GM19468 (cell line): ENCODE measurements at regions not wholly inside any gene's neighbourhood (a gene's known extent, or its start where the extent isn't known, plus 50 kb on each side); places are given as distances from the start of the nearest gene placed in this dataset.

ENCODE experiments used
- ATAC-seq: cut with Tn5 transposase; IDR thresholded peaks from one replicate; pipeline ENCODE4 v1.9.1; 2021; ENCODE audit warnings: mild to moderate bottlenecking, moderate library complexity, moderate number of reproducible peaks; ENCODE audit not compliant: unreplicated experiment; ENCODE audit errors: extremely low read depth

DNA sequence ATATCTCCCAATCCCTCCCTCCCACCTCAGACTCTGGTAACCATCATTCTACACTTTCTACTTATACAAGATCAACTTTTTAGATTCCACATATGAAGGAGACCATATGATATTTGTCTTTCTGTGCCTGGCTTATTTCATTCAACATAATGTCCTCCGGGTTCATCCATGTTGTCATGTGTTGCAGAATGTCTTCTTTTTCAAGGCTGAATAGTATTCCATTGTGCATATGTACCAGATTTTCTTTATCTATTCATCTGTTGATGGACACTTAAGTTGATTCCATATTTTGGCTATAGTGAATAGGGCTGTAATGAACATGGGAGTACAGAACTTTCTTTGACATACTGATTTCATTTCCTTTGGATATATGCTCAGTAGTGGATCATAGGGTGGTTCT is 78.9 kb upstream of the MAP1B start:
- ATAC-seq: no peak

DNA sequence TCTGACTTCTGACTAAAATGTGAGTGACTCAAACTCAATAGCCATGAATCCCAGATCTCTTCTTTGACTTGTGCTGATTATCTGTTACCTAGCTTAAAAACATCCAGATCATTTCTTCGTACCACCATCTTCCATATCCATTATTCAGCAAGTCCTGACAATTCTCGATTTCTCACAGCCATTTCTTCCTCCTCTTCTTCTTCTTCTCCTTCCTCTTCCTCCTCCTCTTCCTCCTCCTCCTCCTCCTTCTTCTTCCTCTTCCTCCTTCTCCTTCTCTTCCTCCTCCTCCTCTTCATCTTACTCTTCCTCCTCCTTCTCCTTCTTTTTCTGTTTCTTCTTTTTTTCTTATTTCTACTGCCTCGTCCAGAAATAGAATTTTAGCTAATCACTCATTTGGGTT is 77.0 kb upstream of the MAP1B start:
- no peak for ATAC-seq

DNA sequence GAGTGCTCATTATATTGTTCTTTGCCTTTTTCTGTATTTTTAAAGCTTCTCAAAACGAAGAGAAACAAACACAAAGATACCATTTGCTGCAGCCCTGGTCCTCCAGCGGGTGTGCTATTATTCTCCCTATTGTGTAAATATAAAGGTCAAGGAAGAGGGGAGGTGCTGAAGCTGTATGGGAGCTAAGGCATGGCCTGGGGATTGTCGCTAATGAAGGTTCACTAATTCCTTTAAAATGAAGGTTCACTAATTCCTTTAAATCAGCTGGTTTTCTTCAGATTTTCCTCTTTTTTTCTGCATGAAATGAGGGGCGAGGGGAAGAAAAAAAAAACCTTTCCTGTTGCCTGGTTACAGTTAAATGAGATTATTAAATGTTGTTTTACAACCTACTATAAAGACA is 74.5 kb upstream of the MAP1B start:
- ATAC-seq: no peak

DNA sequence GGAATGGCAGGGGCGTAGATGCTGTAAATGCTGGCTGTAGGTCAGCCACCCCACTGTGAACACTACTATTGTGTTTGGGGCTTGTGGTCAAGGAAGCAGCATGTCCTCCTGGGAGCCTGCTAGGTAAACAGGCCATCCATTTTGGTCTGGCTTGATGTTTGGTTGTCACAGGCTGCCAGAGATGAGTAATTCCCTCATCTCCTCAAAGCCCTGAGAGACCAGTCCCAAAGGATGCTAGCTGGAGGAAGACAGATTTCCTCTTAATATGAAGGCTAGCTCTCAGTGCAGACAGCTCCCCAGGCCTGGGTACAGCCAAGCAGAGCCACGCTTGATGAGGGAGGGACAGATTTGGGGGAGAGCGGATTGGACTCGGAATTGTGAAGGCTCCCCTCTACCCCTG is 72.5 kb upstream of the MAP1B start:
- no peak for ATAC-seq

DNA sequence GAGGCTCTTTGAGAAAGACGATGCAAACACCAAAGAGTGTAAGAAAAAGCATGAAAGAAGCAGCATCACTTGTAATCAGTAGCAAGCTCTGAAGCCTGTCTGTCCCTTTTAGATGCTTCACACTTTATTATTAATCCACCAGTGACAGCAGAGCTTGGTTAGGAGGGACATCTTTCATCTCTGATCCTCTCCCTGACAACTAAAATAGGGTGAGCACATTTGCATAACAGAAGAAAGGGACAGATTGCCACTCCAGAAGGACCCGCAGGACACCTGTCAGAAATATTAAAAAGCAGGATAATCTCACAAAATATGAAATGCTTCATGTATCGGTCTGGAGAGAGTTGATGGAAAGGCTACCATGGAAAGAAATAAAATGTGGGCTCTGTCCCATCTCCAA is 71.4 kb upstream of the MAP1B start:
- no peak for ATAC-seq

DNA sequence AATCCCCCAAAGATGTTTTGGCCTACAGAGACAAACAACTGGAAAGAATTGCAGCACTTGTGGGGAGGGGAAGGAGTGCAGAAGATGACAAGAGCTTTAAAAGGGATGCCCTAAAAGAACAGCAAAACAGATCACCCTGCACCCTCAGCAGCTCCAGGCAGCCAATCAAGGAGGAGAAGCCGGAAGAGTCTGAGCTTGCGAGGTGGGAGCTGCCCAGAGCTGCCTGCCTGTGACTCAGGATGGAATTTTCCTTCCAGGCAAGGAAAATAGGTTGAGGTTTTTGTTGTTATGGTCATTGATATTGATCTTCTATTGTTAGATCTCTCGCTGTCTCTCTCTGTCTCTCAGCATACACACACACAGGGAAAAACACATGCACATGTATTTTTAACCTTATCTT is 70.3 kb upstream of the MAP1B start:
- ATAC-seq: no peak

DNA sequence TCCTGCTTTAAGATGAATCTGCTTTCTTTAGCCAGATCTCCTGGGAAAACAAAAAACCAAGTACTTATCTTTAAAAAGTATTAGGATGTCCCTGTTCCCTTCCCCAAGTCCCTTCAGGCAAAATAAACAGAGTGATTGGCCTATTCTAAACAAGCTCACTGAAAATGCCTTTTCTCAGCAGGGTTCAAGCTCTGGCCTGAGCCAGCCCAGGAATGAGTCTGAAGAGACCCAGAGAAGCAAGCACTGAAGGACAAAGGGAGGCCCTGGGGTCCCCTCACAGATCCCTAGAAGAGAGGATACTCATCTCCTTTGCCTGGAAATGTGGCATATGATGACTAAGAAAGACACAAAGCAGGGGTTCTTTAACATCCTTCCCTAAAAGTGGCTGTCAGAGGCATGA is 66.8 kb upstream of the MAP1B start:
- no peak for ATAC-seq

DNA sequence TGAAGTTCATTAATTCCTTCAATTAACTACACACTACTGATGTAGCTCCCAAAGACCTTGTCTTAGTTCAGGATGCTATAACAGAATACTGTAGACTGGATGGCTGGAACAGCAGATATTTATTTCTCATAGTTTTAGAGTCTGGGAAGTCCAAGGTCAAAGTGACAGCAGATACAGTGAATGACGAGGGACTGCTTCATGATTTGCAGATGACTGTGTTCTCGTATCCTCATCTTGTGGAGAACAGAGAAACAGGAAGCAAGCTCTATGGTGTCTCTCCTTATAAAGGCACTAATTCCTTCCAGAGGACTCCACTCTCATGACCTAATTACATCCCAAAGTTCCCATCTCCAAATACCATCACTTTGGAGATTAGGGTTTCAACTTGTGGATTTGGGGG is 65.6 kb upstream of the MAP1B start:
- ATAC-seq: no peak

DNA sequence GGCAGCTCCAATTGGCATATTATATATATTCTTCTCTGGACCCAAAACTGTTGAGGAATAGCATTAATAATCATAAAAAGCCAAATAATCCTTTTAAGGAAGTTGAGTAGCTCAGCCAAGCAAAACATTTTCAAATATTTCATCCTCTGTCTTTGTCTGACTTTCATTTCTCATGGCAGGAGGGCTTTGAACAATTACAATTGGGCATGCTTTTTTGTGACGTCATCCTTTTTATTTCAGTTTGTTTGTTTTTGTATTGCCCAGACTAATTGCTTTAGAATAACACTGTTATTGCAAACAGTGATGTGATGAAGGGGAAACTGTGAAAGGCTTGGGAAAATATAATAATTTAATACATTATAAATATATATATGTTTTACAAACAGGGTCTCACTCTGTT is 65.2 kb upstream of the MAP1B start:
- no peak for ATAC-seq

DNA sequence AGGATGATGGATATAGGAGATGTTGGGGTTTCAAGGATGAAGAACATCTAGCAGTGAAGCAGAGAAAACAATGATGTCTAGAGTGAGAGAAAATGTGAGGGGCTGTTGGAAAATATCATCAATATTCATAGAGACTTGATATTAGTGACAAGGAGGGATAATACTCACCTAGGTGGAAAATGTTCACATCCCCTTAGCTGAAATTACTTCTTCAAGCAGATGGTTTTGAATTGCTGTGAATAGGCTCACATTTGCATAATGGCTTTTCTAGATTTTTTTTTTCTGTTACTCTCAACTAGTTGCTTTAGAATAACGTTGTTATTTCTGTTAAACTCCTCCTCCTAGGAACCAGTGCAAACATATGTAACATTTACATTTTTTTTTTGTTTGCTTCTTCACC is 61.6 kb upstream of the MAP1B start:
- ATAC-seq: no peak

DNA sequence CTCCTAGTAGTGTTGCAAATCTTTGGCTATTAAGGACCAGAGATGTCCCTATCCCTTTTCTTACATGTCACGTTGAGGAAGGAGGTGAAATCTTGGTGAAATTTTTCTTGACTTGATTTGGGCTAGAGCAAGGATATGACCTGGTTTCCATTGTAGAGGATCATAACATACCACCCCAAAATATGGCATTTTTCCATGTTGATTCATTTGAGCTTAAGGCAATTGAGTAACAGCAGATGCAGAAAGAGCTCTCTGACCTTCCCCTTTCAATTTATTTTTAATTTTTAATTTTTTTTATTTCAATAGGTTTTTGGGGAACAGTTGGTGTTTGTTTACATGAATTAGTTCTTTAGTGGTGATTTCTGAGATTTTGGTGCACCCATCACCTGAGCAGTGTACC is 61.2 kb upstream of the MAP1B start:
- no peak for ATAC-seq

DNA sequence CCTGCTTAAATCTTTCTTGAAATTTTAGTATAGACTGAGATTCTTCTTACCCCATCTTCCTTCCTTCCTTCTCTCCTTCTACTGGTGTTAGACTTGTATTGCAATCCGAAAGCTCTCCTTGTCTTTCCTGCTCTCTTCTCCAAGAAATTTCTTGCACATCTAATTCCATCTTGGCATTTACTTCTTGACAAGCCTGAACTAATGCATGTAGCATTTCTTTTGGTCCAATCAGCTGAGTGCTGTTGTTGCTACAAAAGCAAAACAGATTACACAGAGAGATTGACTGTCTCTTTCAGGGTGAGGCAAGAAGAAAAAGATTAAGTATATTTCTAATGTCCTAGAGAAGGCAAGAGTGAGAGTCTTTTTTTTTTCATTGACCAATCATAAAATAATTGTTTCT is 51.6 kb upstream of the MAP1B start:
- no peak for ATAC-seq
